Loucy (cell line): ENCODE measurements at regions not wholly inside any gene's neighbourhood (a gene's known extent, or its start where the extent isn't known, plus 50 kb on each side); places are given as distances from the start of the nearest gene placed in this dataset.

Experiments
- H2AFZ ChIP-seq: fragments of 200-600 bp; sonication (generic); 2 replicates; pipeline ENCODE4 v1.6.0; 2016; ENCODE audit warnings: antibody characterized with exemption, mild to moderate bottlenecking, low read length, moderate library complexity
- H3F3A ChIP-seq: fragments of 200-600 bp; 2 replicates; pipeline ENCODE4 v1.6.0; 2016; ENCODE audit warnings: antibody characterized with exemption, low read depth, mild to moderate bottlenecking
- H3K27me3 ChIP-seq: fragments of 200-600 bp; sonication (generic); 2 replicates; pipeline ENCODE4 v1.6.1; 2014; ENCODE audit warnings: low read length, mild to moderate bottlenecking; ENCODE audit not compliant: insufficient read depth, poor library complexity, severe bottlenecking
- H3K36me3 ChIP-seq: fragments of 200-600 bp; sonication (generic); 2 replicates; pipeline ENCODE4 v1.6.1; 2016; ENCODE audit warnings: low read length; ENCODE audit not compliant: insufficient read depth
- H3K4me1 ChIP-seq: fragments of 200-600 bp; sonication (generic); 2 replicates; pipeline ENCODE4 v1.5.1; 2014; ENCODE audit warnings: low read length, mild to moderate bottlenecking; ENCODE audit not compliant: insufficient read depth, poor library complexity, severe bottlenecking
- H3K4me2 ChIP-seq: fragments of 200-600 bp; sonication (generic); 2 replicates; pipeline ENCODE4 v1.6.0; 2014; ENCODE audit warnings: antibody characterized with exemption, low read length, low read depth, mild to moderate bottlenecking; ENCODE audit not compliant: poor library complexity, severe bottlenecking
- H3K4me3 ChIP-seq: fragments of 200-600 bp; sonication (generic); 2 replicates; pipeline ENCODE4 v1.5.1; 2014; ENCODE audit warnings: low read length, mild to moderate bottlenecking, mixed read lengths; ENCODE audit not compliant: poor library complexity, severe bottlenecking
- H3K79me2 ChIP-seq: fragments of 200-600 bp; sonication (generic); 2 replicates; pipeline ENCODE4 v1.6.1; 2014; ENCODE audit warnings: low read length; ENCODE audit not compliant: insufficient read depth
- H3K9ac ChIP-seq: fragments of 200-600 bp; sonication (generic); 2 replicates; pipeline ENCODE4 v1.6.0; 2014; ENCODE audit warnings: mild to moderate bottlenecking, low read depth, low read length, moderate library complexity; ENCODE audit not compliant: poor library complexity, severe bottlenecking
- H3K9me2 ChIP-seq: fragments of 200-600 bp; sonication (generic); replicated peaks from 2 replicates; pipeline ENCODE4 v1.6.1; 2016; ENCODE audit warnings: low read depth, low read length, mixed read lengths
- H3K9me3 ChIP-seq: fragments of 200-600 bp; sonication (generic); 2 replicates; pipeline ENCODE4 v1.6.1; 2014; ENCODE audit warnings: mild to moderate bottlenecking, antibody characterized with exemption, low read length, low read depth; ENCODE audit not compliant: insufficient read depth
- H4K20me1 ChIP-seq: fragments of 200-600 bp; sonication (generic); 2 replicates; pipeline ENCODE4 v1.6.0; 2014; ENCODE audit warnings: antibody characterized with exemption, low read length, mild to moderate bottlenecking; ENCODE audit not compliant: insufficient read depth, poor library complexity, severe bottlenecking
- EZH2phosphoT487 ChIP-seq: fragments of 200-600 bp; IDR thresholded peaks from 2 replicates; pipeline ENCODE4 v1.6.1; 2018; ENCODE audit warnings: antibody characterized with exemption, mild to moderate bottlenecking, moderate library complexity, borderline replicate concordance
- TF ChIP-seq, protein P1 (sequence below): fragments of 200-600 bp; sonication (generic); conservative IDR thresholded peaks from 2 replicates; pipeline ENCODE4 v1.5.1; 2014; ENCODE audit warnings: mild to moderate bottlenecking, antibody characterized with exemption, low read length

DNA sequence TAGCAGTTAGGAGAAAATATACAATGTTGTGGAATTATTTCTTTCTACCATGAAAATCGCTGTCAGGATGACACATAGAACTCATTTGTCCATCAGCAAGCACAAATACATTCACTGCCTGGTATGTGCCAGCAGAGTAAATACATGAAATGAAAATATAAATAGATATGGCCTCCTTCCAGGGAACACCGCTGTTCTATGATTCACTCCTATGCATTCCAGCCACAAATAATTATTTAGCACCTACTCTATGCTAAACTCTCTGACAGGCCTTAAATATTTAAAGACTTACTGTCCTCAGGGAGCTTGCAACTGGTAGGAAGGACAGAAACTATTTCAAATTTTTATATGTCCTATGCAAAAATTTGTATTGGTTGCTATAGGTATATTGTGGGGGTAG is 975.0 kb upstream of the NCAM2 start:
- Histone ChIP-seq H3F3A (no peaks in the 10 kb centered on the region), H3K36me3 (no peaks in the 10 kb centered on the region), H3K9me3 (no peaks in the 10 kb centered on the region), H3K9me2 (no peaks in the 10 kb centered on the region), H3K4me1 (no peaks in the 10 kb centered on the region), H4K20me1 (no peaks in the 10 kb centered on the region), H3K79me2 (no peaks in the 10 kb centered on the region), H2AFZ (no peak overlapping the region), H3K9ac (no peak overlapping the region), H3K4me2 (no peak overlapping the region), H3K4me3 (no peak overlapping the region), H3K27me3 (no peaks in the 10 kb centered on the region)
- TF ChIP-seq EZH2phosphoT487, result no peak
- TF ChIP-seq, protein P1, sequence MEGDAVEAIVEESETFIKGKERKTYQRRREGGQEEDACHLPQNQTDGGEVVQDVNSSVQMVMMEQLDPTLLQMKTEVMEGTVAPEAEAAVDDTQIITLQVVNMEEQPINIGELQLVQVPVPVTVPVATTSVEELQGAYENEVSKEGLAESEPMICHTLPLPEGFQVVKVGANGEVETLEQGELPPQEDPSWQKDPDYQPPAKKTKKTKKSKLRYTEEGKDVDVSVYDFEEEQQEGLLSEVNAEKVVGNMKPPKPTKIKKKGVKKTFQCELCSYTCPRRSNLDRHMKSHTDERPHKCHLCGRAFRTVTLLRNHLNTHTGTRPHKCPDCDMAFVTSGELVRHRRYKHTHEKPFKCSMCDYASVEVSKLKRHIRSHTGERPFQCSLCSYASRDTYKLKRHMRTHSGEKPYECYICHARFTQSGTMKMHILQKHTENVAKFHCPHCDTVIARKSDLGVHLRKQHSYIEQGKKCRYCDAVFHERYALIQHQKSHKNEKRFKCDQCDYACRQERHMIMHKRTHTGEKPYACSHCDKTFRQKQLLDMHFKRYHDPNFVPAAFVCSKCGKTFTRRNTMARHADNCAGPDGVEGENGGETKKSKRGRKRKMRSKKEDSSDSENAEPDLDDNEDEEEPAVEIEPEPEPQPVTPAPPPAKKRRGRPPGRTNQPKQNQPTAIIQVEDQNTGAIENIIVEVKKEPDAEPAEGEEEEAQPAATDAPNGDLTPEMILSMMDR, result no peak

DNA sequence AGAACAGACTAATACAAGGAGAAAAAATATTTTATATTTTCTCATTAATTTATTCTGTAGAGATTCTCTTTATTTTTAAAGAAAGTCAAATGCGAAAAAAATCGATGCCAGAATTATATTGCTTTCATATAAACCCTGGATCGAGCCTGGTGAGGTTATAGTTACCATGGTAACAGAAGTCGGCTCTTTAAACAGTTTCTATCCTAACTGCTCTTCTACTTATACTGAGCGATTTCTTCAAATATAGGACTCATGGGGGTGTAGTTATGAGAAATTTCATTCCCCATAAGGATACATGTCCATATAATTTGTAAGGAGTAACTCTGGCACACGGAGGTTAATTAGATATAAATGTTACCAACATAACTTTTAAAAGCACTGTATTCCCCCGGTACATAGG is 973.5 kb upstream of the NCAM2 start:
- no peak overlapping the region for H3K4me3 ChIP-seq
- no peaks in the 10 kb centered on the region for H3F3A ChIP-seq
- TF ChIP-seq EZH2phosphoT487, result no peak
- TF ChIP-seq, protein P1, result no peak
- H3K79me2 ChIP-seq, result no peaks in the 10 kb centered on the region
- H2AFZ ChIP-seq, result no peak overlapping the region
- H3K4me2 ChIP-seq, result no peak overlapping the region
- no peaks in the 10 kb centered on the region for H3K9me2 ChIP-seq
- no peaks in the 10 kb centered on the region for H3K9me3 ChIP-seq
- H4K20me1 ChIP-seq, result no peaks in the 10 kb centered on the region
- no peaks in the 10 kb centered on the region for H3K4me1 ChIP-seq
- H3K9ac ChIP-seq, result no peak overlapping the region
- H3K27me3 ChIP-seq, result no peaks in the 10 kb centered on the region
- no peaks in the 10 kb centered on the region for H3K36me3 ChIP-seq

DNA sequence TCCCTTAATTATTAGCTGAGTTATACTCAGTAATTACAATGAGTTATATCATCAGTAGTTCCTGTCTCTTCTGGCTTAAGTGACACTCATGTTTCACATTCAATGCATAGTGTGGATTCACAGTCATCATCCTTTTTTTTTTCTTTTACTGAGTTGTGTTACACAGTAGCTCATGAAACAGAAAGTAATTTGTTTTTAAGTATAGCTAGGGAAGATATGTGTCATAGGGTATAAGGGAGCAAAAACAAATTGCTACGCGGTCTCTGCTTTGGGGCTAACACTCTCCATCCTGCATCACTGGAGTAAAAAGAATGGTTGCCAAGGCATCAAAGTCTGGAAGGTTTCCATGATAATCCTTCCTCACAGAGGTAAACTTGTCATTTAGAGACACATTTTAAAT is 971.7 kb upstream of the NCAM2 start:
- H3K4me3 ChIP-seq, result no peak overlapping the region
- no peaks in the 10 kb centered on the region for H3K79me2 ChIP-seq
- H3K27me3 ChIP-seq, result no peaks in the 10 kb centered on the region
- no peaks in the 10 kb centered on the region for H3K36me3 ChIP-seq
- no peak overlapping the region for H2AFZ ChIP-seq
- H3K4me2 ChIP-seq, result no peak overlapping the region
- H3K9ac ChIP-seq, result no peak overlapping the region
- H3K4me1 ChIP-seq, result no peaks in the 10 kb centered on the region
- no peak for TF ChIP-seq EZH2phosphoT487
- TF ChIP-seq, protein P1, result no peak
- no peaks in the 10 kb centered on the region for H3K9me2 ChIP-seq
- H3K9me3 ChIP-seq, result no peaks in the 10 kb centered on the region
- H3F3A ChIP-seq, result no peaks in the 10 kb centered on the region
- H4K20me1 ChIP-seq, result no peaks in the 10 kb centered on the region
